ENCODE measurements at regions not wholly inside any gene's neighbourhood (a gene's known extent, or its start where the extent isn't known, plus 50 kb on each side); places are given as distances from the start of the nearest gene placed in this dataset.

GRCh38 chr3:83765956-83766355 is 1192.8 kb upstream of the CADM2 start:
- DNase-seq = no peak

- DNase-seq = no peak
Measured at GRCh38 chr3:83769791-83770663, 1188.8 kb upstream of the CADM2 start.

GRCh38 chr3:83770664-83771402 is 1188.0 kb upstream of the CADM2 start:
- DNase-seq = no peak

GRCh38 chr3:83802801-83803200 is 1156.0 kb upstream of the CADM2 start:
- no peak for DNase-seq

GRCh38 chr3:83807511-83807910 is 1151.3 kb upstream of the CADM2 start:
- DNase-seq = peak; percentile 25

GRCh38 chr3:83813176-83813575 is 1145.6 kb upstream of the CADM2 start:
- DNase-seq = no peak

- DNase-seq = no peak
Measured at GRCh38 chr3:83816653-83817052, 1142.1 kb upstream of the CADM2 start.

- DNase-seq = no peak
Measured at GRCh38 chr3:83821506-83821905, 1137.3 kb upstream of the CADM2 start.

- no peak for DNase-seq
Measured at GRCh38 chr3:83823095-83823494, 1135.7 kb upstream of the CADM2 start.

- no peak for DNase-seq
Measured at GRCh38 chr3:83835040-83835439, 1123.7 kb upstream of the CADM2 start.

- DNase-seq = no peak
Measured at GRCh38 chr3:83842511-83842910, 1116.3 kb upstream of the CADM2 start.

- DNase-seq = no peak
Measured at GRCh38 chr3:83843716-83844115, 1115.1 kb upstream of the CADM2 start.

GRCh38 chr3:83849106-83849730 is 1109.6 kb upstream of the CADM2 start:
- no peak for DNase-seq

GRCh38 chr3:83863380-83863779 is 1095.4 kb upstream of the CADM2 start:
- DNase-seq = no peak

- DNase-seq = no peak
Measured at GRCh38 chr3:83868909-83869567, 1089.8 kb upstream of the CADM2 start.

GRCh38 chr3:83873550-83873949 is 1085.2 kb upstream of the CADM2 start:
- DNase-seq = no peak

GRCh38 chr3:83877910-83878309 is 1080.9 kb upstream of the CADM2 start:
- peak; percentile 68 for DNase-seq

GRCh38 chr3:83882701-83883100 is 1076.1 kb upstream of the CADM2 start:
- no peak for DNase-seq

GRCh38 chr3:83890039-83890762 is 1068.6 kb upstream of the CADM2 start:
- DNase-seq = no peak

GRCh38 chr3:83890763-83891135 is 1068.0 kb upstream of the CADM2 start:
- DNase-seq = no peak

- DNase-seq = no peak
Measured at GRCh38 chr3:83894223-83894622, 1064.6 kb upstream of the CADM2 start.

- no peak for DNase-seq
Measured at GRCh38 chr3:83895892-83896291, 1062.9 kb upstream of the CADM2 start.
